SK-N-MC (cell line): ENCODE measurements at regions not wholly inside any gene's neighbourhood (a gene's known extent, or its start where the extent isn't known, plus 50 kb on each side); places are given as distances from the start of the nearest gene placed in this dataset.

Experiments used
- EZH2 ChIP-seq: fragments of 200-600 bp; sonication (generic); IDR thresholded peaks from one replicate; pipeline ENCODE4 v1.6.1; 2017; ENCODE audit warnings: antibody characterized with exemption
- POLR2AphosphoS5 ChIP-seq: IDR thresholded peaks from 2 replicates; pipeline ENCODE4 v1.6.1; 2012; ENCODE audit warnings: mild to moderate bottlenecking, low read depth, low read length, borderline replicate concordance

DNA sequence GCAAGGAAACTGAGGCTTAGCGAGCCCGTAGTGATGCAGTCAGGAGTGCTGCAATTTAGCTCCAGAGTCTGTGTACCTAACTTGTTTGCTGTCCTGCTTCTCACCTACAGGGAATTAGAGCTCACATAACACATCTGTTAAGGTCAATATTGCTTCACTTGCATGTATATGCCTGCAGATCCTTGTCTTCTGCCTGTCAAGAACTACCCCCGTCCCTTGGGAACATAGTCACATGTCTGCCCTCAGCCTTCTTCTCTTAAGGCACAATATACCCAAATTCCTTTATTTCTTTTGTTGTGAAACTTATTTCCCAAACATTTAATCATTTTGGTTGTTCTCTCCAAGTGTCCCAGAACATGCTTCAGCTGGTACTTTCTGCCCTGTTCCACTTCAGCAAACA lies 103.3 kb upstream of the LEF1 start:
- no peak for TF ChIP-seq POLR2AphosphoS5
- TF ChIP-seq EZH2: no peak
